Spinal cord (tissue), 9 donors: ENCODE measurements at regions not wholly inside any gene's neighbourhood (a gene's known extent, or its start where the extent isn't known, plus 50 kb on each side); places are given as distances from the start of the nearest gene placed in this dataset.
A peak's percentile ranks its signal among the peaks of the same experiment; 100 is the strongest.

Experiments used
- DNase-seq, 6 donors: peaks; one replicate each; pipeline versions ENCODE4 v3.0.0 to v3.0.0-alpha.2; 2013 to 2015; ENCODE audit warnings: low spot score in 6 of 6, low read depth in 4 of 6
- H3K27ac ChIP-seq: one replicate; pipeline ENCODE4 v1.5.1; 2013; ENCODE audit warnings: low read depth, low read length, control low read depth
- H3K27me3 ChIP-seq: one replicate; pipeline ENCODE4 v1.6.1; 2013; ENCODE audit warnings: low read length; ENCODE audit not compliant: control insufficient read depth, insufficient read depth
- H3K36me3 ChIP-seq: one replicate; pipeline ENCODE4 v1.6.1; 2013; ENCODE audit warnings: low read length; ENCODE audit not compliant: control insufficient read depth, insufficient read depth
- H3K4me1 ChIP-seq: one replicate; pipeline ENCODE4 v1.6.1; 2013; ENCODE audit warnings: low read length; ENCODE audit not compliant: control insufficient read depth, insufficient read depth
- H3K4me3 ChIP-seq: one replicate; pipeline ENCODE4 v1.5.1; 2013; ENCODE audit warnings: low read depth, low read length, control low read depth
- H3K9me3 ChIP-seq: one replicate; pipeline ENCODE4 v1.6.1; 2013; ENCODE audit warnings: low read length; ENCODE audit not compliant: control insufficient read depth, insufficient read depth
- WGBS: methylation state at CpG from one replicate; pipeline ENCODE4 v1.1.5; 2013; ENCODE audit warnings: missing lambda C conversion rate; ENCODE audit not compliant: insufficient coverage; 5-methylcytosine and 5-hydroxymethylcytosine counted together
- donor health status: healthy.

- Histone ChIP-seq H3K27ac (no peak overlapping the region), H3K27me3 (no peaks in the 10 kb centered on the region), H3K4me1 (no peaks in the 10 kb centered on the region), H3K4me3 (no peak overlapping the region), H3K9me3 (peaks cover 9% of the 10 kb centered on the region), H3K36me3 (no peaks in the 10 kb centered on the region)
- no peak for DNase-seq
Observed at GRCh38 chr4:154067786-154068185, 278.9 kb upstream of the SFRP2 start.

- H3K9me3 ChIP-seq: peaks cover 9% of the 10 kb centered on the region
- DNase-seq: no peak
- no peaks in the 10 kb centered on the region for H3K27me3 ChIP-seq
- H3K4me3 ChIP-seq: no peak overlapping the region
- H3K4me1 ChIP-seq: no peaks in the 10 kb centered on the region
- no peaks in the 10 kb centered on the region for H3K36me3 ChIP-seq
- H3K27ac ChIP-seq: no peak overlapping the region
Observed at GRCh38 chr4:154065368-154065767, 276.5 kb upstream of the SFRP2 start.

GRCh38 chr4:154064244-154064643 lies 275.4 kb upstream of the SFRP2 start:
- Histone ChIP-seq H3K27me3 (no peaks in the 10 kb centered on the region), H3K4me3 (no peak overlapping the region), H3K27ac (no peak overlapping the region), H3K4me1 (no peaks in the 10 kb centered on the region), H3K36me3 (no peaks in the 10 kb centered on the region), H3K9me3 (peaks cover 9% of the 10 kb centered on the region)
- DNase-seq: no peak
- no CpG with 5 or more reads among the region's 1 CpG for WGBS

GRCh38 chr4:154049457-154050181 lies 260.7 kb upstream of the SFRP2 start:
- Histone ChIP-seq H3K4me1 (no peaks in the 10 kb centered on the region), H3K27me3 (no peaks in the 10 kb centered on the region), H3K4me3 (no peak overlapping the region), H3K9me3 (peaks cover 2% of the 10 kb centered on the region), H3K36me3 (no peaks in the 10 kb centered on the region), H3K27ac (no peak overlapping the region)
- peak in 1 of 6 donors; percentile 33 for DNase-seq
- 89% methylated on average over 4 of the region's 6 CpGs for WGBS

GRCh38 chr4:154047733-154048132 lies 258.9 kb upstream of the SFRP2 start:
- WGBS: 86% methylated on average over 1 of the region's 1 CpG
- Histone ChIP-seq H3K9me3 (no peaks in the 10 kb centered on the region), H3K27me3 (no peaks in the 10 kb centered on the region), H3K4me1 (no peaks in the 10 kb centered on the region), H3K27ac (no peak overlapping the region), H3K36me3 (no peaks in the 10 kb centered on the region), H3K4me3 (no peak overlapping the region)
- no peak for DNase-seq

- Histone ChIP-seq H3K4me3 (no peak overlapping the region), H3K9me3 (no peaks in the 10 kb centered on the region), H3K27ac (no peak overlapping the region), H3K27me3 (no peaks in the 10 kb centered on the region), H3K36me3 (no peaks in the 10 kb centered on the region), H3K4me1 (no peaks in the 10 kb centered on the region)
- DNase-seq: no peak
- no CpG with 5 or more reads among the region's 4 CpGs for WGBS
Observed at GRCh38 chr4:154044742-154045485, 256.0 kb upstream of the SFRP2 start.

- Histone ChIP-seq H3K36me3 (no peaks in the 10 kb centered on the region), H3K27me3 (no peaks in the 10 kb centered on the region), H3K27ac (no peak overlapping the region), H3K4me3 (no peak overlapping the region), H3K4me1 (no peaks in the 10 kb centered on the region), H3K9me3 (no peaks in the 10 kb centered on the region)
- DNase-seq: no peak
- WGBS: 100% methylated on average over 2 of the region's 4 CpGs
Observed at GRCh38 chr4:154044108-154044531, 255.2 kb upstream of the SFRP2 start.

GRCh38 chr4:154041640-154042039 lies 252.8 kb upstream of the SFRP2 start:
- DNase-seq: no peak
- H3K4me1 ChIP-seq: no peaks in the 10 kb centered on the region
- no peak overlapping the region for H3K4me3 ChIP-seq
- H3K27ac ChIP-seq: no peak overlapping the region
- no peaks in the 10 kb centered on the region for H3K9me3 ChIP-seq
- H3K27me3 ChIP-seq: no peaks in the 10 kb centered on the region
- 100% methylated on average over 3 of the region's 5 CpGs for WGBS
- H3K36me3 ChIP-seq: no peaks in the 10 kb centered on the region

GRCh38 chr4:154039435-154040343 lies 250.8 kb upstream of the SFRP2 start:
- H3K36me3 ChIP-seq: no peaks in the 10 kb centered on the region
- no CpG with 5 or more reads among the region's 4 CpGs for WGBS
- no peaks in the 10 kb centered on the region for H3K4me1 ChIP-seq
- H3K27me3 ChIP-seq: no peaks in the 10 kb centered on the region
- H3K4me3 ChIP-seq: no peak overlapping the region
- no peaks in the 10 kb centered on the region for H3K9me3 ChIP-seq
- H3K27ac ChIP-seq: no peak overlapping the region
- peak in 1 of 6 donors; percentile 47 for DNase-seq
